NCI-H1694 treated with DMSO at 0.1 percent for 48 hours (cell line): ENCODE measurements at regions not wholly inside any gene's neighbourhood (a gene's known extent, or its start where the extent isn't known, plus 50 kb on each side); places are given as distances from the start of the nearest gene placed in this dataset.

Experiments
- DNase-seq: peaks from one replicate; lab custom pipeline; 2025; lab: John Stamatoyannopoulos, UW

GRCh38 chr2:111715987-111716904 is 167.7 kb downstream of the ANAPC1 start:
- DNase-seq, result no peak

- no peak for DNase-seq
Observed at GRCh38 chr2:111716905-111717775, 166.9 kb downstream of the ANAPC1 start.
